ENCODE measurements at regions not wholly inside any gene's neighbourhood (a gene's known extent, or its start where the extent isn't known, plus 50 kb on each side); places are given as distances from the start of the nearest gene placed in this dataset.
"Not testable (repeated sequence)": the region's sequence is repeated elsewhere in the genome, so short reads cannot be mapped to it uniquely, and the experiment has no call there.

DNA sequence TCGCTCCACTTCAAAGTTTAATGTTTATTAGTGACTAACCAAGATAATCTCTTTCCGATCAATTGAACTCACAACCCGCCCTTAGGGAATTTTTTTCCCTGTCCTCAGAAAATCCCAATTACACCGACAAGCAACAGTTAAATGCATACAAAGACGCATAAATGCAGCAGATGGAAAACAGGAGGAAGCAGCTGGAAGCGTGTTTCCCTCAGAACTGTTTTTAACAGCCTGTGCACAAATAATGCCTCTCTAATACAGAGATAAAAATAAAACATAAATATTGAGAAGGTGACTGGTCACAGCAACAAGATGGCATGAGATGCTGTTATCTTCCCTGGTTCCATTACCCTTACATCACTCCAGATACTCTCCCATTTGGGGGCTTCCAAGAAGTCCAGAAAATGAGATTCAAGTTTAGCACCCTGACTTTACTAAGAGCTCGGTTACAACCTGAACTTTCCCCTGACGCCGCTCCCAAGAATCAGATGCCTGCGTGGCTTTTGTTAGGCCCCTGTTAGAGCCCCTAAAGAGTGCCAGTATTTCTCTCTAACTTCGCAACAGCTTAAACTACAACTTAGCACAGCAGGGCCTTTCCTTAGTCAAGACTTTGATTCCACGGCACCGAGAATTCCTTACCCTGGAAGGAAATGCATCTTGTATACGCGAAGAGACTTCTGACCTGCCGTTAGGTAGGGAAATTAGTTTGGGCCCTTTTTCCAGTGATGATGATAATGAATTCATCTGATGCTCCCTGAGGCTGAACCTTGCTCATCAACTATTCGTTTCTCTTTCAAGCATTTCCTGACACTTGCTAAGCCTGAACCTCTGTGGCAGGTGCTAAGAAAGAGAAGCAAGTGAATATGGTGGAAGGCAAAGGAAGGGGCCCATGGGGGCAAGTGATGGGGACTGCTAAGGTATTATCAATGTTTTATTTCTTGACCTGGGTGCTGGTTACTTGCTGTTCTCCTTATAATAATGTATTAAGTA, 137.7 kb upstream of the SMYD2 start:
- DNase-seq (ENCODE audit: low spot score) = no peak

DNA sequence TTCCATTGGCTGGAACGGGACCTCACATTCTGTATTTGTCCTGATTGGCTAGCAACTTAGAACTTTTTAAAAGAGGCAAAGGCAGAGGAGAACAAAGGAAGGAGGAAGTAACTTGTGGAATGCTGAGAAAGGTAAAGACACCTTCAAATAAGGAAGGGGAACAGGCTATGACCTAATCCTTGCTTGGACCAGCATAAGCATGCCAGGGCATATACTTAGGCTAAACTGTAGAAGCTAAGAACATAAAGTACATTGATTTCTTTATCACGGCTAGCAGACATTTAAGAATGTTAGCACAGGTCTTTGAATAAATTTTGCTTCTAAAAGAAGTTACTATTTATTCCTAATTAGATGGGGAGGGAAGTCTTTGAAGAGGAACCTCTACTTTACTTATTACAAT, 136.4 kb upstream of the SMYD2 start:
- not testable (repeated sequence) for DNase-seq (ENCODE audit: low spot score)

DNA sequence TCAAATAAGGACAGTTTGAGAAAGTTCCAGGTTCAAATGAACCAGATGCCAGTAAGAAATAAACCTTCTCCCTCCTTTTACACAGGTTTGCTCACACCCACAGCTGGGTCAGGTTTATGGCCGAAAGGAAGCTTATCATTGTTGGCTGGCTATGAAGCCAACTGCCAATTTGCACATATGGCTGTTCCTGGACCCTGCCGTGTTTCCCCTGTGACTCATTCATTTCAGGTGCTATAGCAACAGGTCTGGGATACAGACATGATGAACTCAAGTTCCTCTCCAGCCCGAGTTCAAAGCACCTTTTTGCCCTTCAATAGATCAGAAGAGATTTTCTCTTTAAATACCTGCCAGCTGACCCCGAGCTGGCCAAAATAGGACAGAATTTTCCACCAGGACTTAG, 134.4 kb upstream of the SMYD2 start:
- no peak for DNase-seq (ENCODE audit: low spot score)

DNA sequence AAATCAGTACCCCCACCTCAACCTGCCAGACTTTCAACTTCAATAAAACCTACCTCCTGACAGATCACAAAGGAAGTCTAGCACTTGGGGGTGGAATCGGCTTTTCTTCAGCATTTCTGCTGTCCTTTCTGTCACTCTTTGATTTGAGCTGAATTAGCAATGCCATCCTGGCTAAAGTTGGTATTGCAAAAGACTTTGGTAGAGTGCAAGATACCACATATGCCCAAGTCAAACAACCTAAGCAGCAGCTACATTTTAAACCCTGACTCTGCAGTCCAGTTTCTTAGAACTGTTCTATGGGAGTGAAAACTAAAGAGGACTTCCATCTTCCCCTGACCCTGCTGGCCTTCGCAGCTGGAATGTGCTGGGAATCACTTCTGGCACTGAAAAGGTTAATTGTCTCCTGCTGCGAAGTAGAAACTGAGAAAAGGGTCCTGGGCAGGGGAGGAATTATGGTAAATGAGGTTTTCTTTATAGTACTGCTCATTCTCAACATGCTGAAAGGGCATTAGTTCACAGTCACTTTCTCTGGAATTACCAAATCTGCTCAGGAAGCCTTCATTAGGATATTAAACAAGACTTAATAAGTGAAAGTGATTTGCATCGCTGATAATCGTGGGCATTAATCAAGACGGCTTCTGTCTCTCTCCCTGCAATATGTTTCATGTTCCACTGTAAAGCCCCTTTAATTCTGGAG, 126.2 kb upstream of the SMYD2 start:
- no peak for DNase-seq (ENCODE audit: low spot score)

DNA sequence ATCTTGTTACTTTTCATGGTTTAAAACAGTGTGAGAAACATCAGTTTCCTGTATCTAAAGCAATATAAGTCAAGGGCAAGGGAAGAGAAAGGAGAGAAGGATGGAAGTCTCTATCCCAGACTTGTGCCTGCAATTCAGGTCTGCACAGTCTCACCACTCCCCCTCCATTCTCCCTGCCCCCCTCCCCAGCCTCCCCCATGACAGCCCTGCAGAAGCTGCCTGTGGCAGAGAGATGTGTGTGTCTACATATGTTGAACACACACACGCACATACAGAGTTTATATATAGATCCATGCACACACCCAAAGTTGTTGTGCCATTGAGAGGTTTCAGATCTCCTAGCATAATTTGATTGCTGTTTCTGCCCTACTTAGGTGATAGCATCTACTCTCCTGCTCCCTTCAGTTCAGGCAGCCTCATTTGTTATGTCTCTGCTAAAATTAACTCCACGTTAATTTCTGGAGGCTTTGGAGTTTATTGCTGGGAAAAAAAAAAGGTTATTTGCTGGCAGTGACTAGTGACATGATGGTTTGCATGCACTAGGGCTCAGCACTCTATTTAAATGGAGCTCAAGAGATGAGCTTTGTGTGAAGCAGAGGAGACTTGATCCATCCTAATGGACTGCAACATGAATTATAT, 124.9 kb upstream of the SMYD2 start:
- no peak for DNase-seq (ENCODE audit: low spot score)

DNA sequence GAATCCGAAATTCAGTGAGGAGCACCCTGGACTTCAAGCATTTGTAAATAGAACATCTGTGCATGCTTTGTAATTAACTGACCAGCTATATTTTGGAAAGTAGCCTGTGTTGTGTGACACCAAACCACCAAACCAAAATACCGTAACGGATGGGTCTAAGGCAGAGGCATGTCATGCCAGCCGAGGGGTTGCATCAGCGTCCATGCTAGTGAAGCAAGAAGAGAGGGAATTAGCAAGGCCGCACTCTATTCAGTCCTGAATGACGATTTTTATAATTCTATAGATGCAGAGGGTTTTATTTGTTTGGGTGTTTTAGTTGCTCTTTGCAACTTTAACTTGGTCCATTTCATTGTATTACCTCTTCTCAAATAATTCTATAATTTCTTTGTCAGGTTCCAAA, 116.8 kb upstream of the SMYD2 start:
- DNase-seq (ENCODE audit: low spot score) = no peak

DNA sequence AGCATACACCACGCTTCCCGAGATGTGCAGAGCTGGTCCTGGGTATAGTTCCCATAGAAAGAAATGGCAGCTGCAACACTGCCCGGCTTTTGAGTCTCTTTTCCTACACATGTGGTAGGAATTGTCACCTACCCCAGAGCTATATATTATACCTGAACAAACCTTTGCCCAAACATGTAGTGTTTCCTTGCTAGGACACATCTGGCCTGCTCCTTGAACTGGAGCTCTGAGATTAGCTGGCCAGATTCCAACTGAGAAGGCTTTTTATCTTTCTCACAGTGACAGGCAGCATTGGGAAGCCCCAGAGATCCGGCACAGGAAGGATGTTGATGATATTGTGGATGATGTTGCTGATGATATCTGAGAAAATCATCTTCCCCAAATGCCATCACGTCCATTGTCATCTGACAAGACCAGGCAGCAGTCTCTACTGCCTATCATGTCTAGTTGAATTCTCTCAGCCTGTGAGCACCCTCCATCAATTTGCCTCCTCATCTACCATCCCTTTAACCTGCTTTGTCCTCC, 115.0 kb upstream of the SMYD2 start:
- no peak for DNase-seq (ENCODE audit: low spot score)

DNA sequence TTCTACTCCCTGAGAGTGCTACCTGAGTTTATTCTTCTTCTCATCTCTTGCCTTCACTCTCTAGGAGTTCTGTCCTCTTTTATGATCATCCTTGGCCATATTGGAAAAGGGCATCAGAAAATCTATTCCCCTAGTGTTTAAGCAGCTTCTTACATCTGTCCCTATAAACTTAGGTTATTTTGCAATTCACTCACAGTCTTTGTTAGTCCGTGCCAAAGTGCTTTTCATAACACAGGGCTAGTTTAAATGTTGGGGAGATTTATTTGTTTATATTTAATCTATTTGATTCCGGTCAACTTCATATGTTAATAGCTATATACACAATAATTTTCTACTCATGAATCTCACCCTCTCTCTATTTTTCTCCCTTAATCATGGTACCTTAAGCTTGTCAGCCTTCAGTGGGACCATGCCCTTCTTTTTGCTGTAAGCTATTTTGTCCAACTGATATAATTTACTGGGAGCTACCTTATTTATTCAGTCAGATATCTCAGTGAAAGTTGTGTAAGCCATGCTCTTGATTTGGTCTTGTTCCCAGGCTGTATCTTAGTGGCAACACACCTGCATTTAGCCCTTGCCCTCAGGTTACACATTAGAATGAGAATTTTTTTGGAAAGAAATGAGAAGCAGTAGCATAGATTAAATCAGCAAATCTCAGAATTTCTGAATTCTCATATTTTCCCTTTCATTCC, 106.3 kb upstream of the SMYD2 start:
- no peak for DNase-seq (ENCODE audit: low spot score)

DNA sequence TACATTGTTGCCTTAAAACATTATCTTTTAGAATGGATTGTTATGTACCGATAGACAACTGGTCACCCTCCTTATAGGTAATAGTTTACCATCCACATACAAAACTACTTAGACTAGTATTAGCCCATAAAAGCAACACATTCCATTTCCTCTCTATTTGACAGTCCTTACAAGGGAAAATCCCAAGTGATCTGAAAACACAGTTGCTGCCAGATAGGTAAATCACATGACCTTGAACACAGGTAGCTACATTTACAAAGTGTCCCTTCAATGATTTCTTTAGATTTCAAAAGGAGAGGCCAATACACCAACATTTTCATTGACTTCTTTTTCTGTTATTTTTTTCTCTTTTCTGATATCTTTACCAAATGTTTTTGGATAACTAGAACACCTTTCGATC, 102.9 kb upstream of the SMYD2 start:
- no peak for DNase-seq (ENCODE audit: low spot score)

DNA sequence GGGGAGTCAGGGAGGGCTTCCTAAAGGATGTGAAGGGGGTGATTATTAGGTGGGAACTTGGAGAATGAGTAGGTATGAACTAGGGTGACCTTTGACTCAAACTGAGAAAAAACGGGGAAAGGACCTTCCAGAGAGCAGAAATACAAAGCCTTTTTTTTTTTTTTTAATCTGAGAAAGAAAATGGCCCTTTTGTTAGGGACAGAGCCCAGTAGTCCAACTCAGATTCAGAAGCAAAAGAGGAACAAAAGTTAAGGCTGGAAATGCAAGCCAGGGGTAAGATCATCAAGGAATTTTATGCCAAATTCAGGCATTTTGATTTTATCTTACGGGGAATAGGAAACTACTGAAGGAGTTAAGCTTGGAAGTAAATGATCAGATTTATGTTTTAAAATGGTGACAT, 96.0 kb upstream of the SMYD2 start:
- DNase-seq (ENCODE audit: low spot score) = no peak

DNA sequence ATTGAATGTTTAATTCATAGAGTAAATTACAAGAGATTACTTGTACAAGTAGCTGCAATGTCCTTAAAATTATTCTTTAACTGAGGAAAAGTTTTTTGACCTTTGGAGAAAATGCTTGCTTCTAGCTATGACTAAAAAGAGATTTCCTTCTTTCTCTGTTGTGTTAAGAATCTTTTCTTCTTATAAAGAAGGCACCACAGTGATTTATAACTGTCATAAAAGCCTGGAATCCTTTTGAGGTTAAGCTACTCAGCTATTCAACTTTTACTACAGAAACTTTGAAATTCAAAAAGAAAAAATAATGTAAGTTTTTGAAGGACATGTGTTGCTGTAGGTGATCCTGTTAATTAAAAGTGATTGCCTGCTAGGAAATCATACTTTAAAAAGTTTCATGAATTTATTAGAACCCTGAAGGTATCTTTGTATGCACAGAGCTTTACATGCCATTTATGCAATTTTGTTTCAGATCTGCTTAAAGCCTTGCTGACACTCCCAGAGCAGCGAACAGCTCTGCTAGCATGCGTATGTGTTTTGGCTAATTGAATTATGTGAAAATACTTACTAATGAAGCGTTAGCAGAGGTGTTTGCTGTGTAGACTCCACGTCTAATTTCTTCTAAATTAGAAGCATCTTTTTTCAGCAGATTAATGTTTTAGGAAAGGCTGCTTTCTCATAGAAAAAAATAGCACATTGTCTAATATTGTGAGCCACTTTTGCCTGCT, 94.7 kb upstream of the SMYD2 start:
- no peak for DNase-seq (ENCODE audit: low spot score)

DNA sequence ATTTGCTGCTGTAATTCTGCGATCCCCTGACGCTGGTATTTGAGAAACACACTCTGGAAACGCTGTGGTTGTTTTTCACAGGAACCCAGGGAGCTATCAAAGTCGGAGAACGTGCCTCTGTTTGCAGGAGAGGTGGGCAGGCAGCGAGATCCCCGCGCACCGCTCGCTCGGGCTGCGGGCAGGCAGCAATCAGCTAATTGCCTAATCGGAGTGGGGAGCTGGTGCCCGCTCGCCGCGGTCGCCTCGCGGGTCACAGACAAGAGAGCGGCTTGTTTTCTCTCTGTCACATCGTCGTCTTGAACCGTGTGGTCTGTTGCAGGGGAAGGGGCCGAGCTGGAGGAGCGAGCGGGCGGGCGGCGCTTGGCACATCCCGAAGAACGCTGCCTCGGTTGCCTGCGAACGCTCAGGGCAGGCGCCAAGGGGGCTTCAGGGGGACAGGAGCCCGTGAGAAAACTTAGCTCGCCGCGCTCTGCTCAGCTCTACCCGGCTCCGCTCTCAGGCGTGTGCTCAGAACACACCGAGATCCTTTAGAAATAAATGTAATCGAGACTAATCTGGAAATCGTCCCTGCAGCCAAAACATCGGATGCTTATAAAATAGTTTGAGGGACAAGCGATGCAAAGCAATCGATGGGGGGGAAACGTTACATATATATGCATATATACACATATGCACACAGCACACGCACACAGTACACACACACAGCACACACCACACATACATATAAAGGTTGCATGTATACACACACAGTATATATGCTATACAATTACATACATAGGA, 93.6 kb upstream of the SMYD2 start:
- no peak for DNase-seq (ENCODE audit: low spot score)

DNA sequence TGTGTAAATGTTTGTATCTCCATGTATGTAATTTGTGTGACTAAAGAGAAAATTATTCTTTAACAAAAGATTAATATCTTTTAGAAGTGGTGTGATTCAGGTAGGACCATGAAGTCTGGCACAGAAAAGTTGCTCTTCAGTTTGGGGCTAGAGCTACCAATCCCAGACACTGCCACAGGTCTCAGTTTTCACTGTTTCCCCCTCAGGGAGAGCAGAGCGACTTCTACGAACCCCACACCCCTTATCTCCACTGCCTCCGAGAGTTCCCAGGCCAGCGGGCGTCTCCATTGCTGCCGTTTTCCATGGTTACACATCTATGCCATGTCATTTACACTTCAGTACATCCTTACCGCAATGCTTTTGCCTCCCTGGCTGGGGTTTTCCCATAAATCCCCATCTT, 93.0 kb upstream of the SMYD2 start:
- no peak for DNase-seq (ENCODE audit: low spot score)

DNA sequence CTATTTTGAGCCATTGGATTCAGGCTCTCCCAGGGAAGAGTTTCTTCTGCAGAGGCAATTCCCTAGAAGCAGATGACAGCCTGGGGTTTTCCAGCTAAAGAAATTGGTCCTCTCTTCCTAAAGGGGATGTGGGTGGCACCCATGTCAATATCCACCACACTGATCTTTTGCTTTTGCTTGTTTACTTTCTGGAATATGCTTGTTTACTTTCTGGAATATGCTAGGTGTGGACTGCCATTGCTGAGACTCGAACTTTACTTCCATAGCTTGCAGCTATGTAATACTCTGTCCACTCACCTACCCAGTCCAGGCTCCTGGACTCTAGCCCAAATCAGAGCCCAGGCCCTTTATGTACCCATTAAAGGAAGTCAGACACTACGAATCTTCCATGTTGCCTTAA, 92.1 kb upstream of the SMYD2 start:
- DNase-seq (ENCODE audit: low spot score) = no peak

DNA sequence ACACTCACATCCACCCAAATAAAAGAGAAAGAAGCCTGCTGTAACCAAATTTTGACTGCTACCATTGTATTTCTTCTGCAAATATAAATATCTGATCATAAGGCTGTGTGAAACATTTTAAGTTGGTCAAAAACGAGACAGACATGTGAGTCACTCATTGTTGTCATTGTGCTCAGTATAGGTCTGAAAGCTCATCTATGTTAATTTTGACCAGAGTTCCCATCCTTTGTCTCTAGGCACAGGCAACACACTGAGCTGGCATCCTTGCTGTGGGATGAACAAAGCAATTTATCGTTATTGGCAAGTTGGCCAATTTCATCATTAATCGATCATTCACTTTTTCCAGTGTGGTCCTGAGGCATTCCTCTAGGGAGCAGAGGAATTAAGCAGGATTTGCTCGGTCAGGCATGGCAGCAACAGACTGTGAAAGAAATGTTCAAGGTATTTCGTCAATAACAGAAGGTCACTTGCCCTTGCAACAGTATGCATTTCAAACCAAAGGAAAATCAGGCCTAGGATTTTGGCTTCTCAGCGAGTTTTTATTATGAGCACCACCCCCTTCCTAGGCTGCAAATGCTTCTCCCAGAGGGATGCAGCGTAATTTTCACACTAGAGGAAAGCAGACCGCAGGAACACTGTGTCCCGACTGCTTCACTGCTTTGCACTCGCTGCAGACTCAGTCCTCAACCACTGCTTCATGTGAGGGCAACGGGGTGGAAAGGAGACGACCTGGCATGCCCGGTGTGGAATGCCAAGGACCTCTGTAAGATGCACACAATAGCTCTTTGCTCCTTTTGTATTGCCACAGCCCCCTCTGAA, 87.9 kb upstream of the SMYD2 start:
- DNase-seq (ENCODE audit: low spot score) = no peak

DNA sequence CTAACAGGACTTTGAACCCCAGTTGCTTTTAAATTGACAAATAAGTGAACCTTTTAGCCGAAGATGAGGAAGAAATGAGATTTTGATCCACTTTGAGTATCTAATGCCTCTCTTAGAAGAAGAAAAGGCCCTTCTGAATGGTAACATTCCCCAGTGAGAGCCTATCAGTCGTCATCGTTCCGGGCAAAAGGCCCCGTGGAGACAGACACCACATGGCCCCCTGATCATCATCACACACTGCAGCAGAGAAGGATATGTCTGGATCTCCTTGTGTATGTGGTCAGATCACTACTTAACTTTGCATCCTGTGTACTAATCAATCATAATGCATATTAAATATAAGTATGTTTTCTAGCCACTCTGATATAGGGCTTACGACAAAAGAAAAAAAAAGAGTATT, 87.3 kb upstream of the SMYD2 start:
- no peak for DNase-seq (ENCODE audit: low spot score)

DNA sequence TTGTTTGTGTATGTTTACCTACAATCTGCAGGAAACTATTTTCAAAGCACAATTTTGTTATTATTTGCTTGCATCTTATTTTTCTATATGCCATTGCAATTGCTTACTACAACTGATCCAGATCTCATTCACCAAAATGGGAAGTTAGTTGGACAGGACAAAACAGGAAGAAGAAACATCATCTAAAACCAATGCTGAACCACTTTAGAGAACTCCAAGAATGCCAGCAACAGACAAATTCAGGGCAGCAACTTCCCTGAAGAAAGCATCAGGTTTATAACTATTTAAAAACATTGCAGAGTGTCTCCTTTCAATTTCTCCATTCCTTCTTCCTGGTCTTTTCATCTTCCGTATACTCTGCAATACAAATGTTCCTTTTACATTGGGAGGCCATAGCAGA, 82.4 kb upstream of the SMYD2 start:
- no peak for DNase-seq (ENCODE audit: low spot score)

DNA sequence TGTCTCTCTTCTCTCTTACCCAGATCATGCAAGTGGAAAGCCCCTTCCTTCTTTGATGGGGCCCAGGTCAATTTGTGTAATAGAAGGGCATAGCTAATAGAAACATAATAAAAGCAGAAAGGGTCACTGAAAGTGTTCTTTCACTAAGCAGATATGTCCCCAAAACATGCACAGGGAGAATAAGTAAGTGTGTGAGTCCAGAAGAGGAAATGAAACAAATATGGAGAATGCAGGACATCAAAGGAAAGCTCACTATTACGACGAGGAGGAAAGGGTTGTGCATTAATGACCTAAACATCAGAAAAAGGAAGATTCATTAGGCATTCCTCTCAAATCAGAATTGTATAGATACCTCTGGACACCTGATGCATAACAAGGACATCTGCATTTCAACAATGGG, 81.4 kb upstream of the SMYD2 start:
- DNase-seq (ENCODE audit: low spot score) = no peak

DNA sequence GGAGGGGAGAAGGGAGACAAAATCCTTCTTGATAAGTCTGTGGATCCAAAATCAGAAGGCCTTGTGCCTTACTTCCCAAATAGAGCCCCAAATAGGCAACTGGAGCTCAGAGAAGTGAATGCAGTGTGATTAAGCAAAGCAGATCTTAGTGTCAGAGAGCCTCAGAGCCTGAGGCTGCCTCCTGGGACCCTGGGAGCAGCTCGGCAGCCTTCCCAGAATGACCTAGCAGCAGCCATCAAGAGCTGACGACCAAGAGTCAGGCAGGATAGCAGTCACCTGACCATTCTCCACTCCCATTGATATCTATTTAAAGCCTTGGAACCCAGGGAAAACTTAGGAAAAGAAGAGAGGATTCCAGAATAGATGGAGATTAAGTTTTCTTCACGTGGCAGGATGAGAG, 78.0 kb upstream of the SMYD2 start:
- no peak for DNase-seq (ENCODE audit: low spot score)

DNA sequence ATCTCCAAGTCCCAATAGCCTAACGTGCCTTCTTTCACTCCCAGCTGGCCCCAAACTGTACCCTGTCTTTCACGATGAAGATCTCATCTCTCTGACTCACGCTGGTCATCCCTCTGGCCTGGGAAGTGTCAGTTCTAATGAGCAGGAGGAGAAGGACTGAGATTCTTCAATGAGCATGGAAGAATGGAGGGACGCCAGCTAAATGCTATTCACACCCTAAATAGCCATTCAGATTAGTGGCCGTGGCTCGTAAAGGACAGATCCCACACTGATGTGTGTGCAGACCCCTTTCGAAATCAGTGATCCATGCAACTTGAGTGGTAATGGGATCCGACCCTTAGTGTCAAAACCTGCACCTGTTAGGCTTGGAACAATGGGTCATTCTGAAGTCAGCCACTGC, 75.9 kb upstream of the SMYD2 start:
- DNase-seq (ENCODE audit: low spot score) = no peak

All from CD4-positive, alpha-beta T cell treated with Interleukin-15 for 4 hours (primary cell).